ENCODE measurements at regions not wholly inside any gene's neighbourhood (a gene's known extent, or its start where the extent isn't known, plus 50 kb on each side); places are given as distances from the start of the nearest gene placed in this dataset.

DNA sequence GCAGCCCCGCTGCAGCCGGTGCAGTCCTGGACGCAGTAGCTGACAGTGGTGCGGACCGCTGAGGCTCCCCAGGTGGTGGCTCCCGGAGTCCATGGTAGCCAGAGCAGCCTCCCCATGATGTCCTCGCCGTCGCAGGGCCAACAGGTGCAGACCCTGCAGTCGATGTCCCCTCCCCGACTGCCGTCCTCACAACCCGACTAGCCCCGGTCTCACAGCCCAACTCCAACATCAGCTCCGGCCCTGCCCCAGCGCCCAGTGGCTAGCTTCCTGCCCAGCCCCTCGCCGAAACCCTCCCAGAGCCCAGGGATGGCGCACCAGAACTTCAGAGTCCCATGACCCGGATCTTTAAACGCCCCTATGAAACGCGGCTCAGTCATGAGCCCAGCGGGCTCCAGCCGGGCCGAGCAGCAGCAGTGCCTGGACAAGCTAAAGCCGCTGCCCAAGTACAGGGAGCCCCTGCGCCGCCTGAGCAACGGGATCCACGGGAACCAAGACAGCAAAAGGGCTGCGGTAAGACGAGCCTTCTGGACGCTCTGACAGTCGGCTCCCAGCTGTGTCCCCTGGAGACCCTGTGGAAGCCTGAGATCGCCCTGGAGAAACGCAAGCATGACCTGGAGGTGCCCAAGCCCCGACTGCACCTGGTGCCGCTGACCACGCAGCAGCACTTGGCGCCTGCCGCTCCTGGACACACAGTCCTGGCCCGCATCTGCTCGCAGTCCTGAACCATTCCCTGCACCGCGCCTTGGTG, 53.8 kb upstream of the TUBA3E start:
- TF ChIP-seq GTF2F1 (IDR thresholded peaks at IDR 0.05; ENCODE audit: borderline replicate concordance, low read depth, low read length) (no peak), PHF8 (conservative IDR thresholded peaks at IDR 0.05; ENCODE audit: low read depth, low read length) (no peak), MAFK (IDR thresholded peaks at IDR 0.05; ENCODE audit: low read depth, low read length) (no peak), EZH2 (IDR thresholded peaks at IDR 0.05; ENCODE audit: low read depth, low read length, severe bottlenecking) (no peak)

All from H1 (cell line).